ENCODE measurements at regions not wholly inside any gene's neighbourhood (a gene's known extent, or its start where the extent isn't known, plus 50 kb on each side); places are given as distances from the start of the nearest gene placed in this dataset.

- TF ChIP-seq CTCF (IDR thresholded peaks at IDR 0.05), result no peak
- TF ChIP-seq POLR2A (IDR thresholded peaks at IDR 0.05), result no peak
These were observed 89.9 kb upstream of the DSCAM start for GRCh38 chr21:40936771-40937261.
